Glutamatergic neuron (in vitro differentiated cells): ENCODE measurements at regions not wholly inside any gene's neighbourhood (a gene's known extent, or its start where the extent isn't known, plus 50 kb on each side); places are given as distances from the start of the nearest gene placed in this dataset.

Source experiments
- DNase-seq: peaks from one replicate; pipeline ENCODE4 v3.0.0; 2022
- H3K27ac Mint-ChIP-seq: one replicate; pipeline ENCODE4 v1.8.0; 2020; ENCODE audit warnings: mild to moderate bottlenecking, mixed read lengths, inconsistent platforms; ENCODE audit not compliant: unreplicated experiment
- H3K27me3 Mint-ChIP-seq: one replicate; pipeline ENCODE4 v1.8.0; 2020; ENCODE audit warnings: mild to moderate bottlenecking, moderate library complexity, mixed read lengths, inconsistent platforms; ENCODE audit not compliant: unreplicated experiment
- H3K36me3 Mint-ChIP-seq: one replicate; pipeline ENCODE4 v1.8.0; 2020; ENCODE audit warnings: mild to moderate bottlenecking, mixed read lengths, inconsistent platforms; ENCODE audit not compliant: unreplicated experiment
- H3K4me1 Mint-ChIP-seq: one replicate; pipeline ENCODE4 v1.8.0; 2020; ENCODE audit warnings: mild to moderate bottlenecking, low read depth, mixed read lengths, inconsistent platforms; ENCODE audit not compliant: unreplicated experiment
- H3K4me3 Mint-ChIP-seq: one replicate; pipeline ENCODE4 v1.8.0; 2020; ENCODE audit warnings: mild to moderate bottlenecking, mixed read lengths, inconsistent platforms; ENCODE audit not compliant: unreplicated experiment
- H3K9me3 Mint-ChIP-seq: one replicate; pipeline ENCODE4 v1.8.0; 2020; ENCODE audit warnings: mild to moderate bottlenecking, moderate library complexity, mixed read lengths, inconsistent platforms; ENCODE audit not compliant: unreplicated experiment
- TF ChIP-seq, protein P1 (sequence below): fragments of 200-600 bp; sonication (generic); IDR thresholded peaks from one replicate; pipeline ENCODE4 v1.5.0; 2021; ENCODE audit not compliant: partially characterized antibody, unreplicated experiment

DNA sequence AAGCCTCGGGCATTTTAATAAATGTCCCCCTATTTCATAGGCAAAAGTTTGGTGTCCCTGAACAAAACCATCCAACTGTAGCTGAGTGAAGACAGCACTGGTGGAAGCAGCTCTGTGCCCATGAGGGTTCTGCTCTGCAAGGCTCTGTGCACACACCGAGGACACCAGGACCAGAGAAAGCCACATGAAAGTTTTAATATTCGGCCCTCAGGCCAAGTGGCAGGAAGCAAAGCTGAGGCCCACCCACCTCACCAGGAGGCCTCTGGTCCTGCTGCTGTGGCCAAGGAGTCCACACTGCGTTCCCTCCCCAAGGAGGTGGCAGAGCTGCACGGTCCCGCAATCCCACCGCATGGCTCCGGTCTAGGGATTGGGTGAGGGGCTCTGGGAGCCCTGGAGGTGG is 62.6 kb upstream of the RPS6KA2 start:
- TF ChIP-seq, protein P1, sequence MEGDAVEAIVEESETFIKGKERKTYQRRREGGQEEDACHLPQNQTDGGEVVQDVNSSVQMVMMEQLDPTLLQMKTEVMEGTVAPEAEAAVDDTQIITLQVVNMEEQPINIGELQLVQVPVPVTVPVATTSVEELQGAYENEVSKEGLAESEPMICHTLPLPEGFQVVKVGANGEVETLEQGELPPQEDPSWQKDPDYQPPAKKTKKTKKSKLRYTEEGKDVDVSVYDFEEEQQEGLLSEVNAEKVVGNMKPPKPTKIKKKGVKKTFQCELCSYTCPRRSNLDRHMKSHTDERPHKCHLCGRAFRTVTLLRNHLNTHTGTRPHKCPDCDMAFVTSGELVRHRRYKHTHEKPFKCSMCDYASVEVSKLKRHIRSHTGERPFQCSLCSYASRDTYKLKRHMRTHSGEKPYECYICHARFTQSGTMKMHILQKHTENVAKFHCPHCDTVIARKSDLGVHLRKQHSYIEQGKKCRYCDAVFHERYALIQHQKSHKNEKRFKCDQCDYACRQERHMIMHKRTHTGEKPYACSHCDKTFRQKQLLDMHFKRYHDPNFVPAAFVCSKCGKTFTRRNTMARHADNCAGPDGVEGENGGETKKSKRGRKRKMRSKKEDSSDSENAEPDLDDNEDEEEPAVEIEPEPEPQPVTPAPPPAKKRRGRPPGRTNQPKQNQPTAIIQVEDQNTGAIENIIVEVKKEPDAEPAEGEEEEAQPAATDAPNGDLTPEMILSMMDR, result no peak
- peaks cover 5% of the 10 kb centered on the region for H3K9me3 Mint-ChIP-seq
- peaks cover 4% of the 10 kb centered on the region for H3K4me1 Mint-ChIP-seq
- no peak overlapping the region for H3K27ac Mint-ChIP-seq
- no peaks in the 10 kb centered on the region for H3K36me3 Mint-ChIP-seq
- DNase-seq, result no peak
- H3K4me3 Mint-ChIP-seq, result no peak overlapping the region
- H3K27me3 Mint-ChIP-seq, result peaks cover 8% of the 10 kb centered on the region

DNA sequence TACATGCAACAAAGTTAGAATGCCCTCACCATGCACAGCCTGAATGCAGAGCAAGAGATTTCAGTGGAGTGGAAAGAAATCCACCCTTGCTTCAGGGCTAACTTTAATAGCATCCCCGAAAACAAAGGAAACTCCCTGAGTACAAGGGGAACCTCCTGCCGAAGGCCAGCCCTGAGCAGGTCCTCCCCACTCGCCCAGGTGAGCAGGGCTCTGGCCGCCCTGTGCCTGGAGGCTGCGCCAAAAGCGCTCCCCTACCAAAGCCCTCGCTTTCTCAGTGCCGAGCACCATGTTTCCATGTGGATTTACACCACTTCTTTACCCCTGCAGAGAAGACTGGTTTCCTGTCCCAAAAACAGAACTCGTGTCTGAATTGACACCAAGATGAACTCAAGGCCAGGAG is 61.9 kb upstream of the RPS6KA2 start:
- peaks cover 4% of the 10 kb centered on the region for H3K4me1 Mint-ChIP-seq
- H3K4me3 Mint-ChIP-seq, result no peak overlapping the region
- H3K36me3 Mint-ChIP-seq, result no peaks in the 10 kb centered on the region
- no peak overlapping the region for H3K27ac Mint-ChIP-seq
- no peak for DNase-seq
- H3K9me3 Mint-ChIP-seq, result peaks cover 7% of the 10 kb centered on the region
- peaks cover 12% of the 10 kb centered on the region for H3K27me3 Mint-ChIP-seq
- TF ChIP-seq, protein P1, result no peak

DNA sequence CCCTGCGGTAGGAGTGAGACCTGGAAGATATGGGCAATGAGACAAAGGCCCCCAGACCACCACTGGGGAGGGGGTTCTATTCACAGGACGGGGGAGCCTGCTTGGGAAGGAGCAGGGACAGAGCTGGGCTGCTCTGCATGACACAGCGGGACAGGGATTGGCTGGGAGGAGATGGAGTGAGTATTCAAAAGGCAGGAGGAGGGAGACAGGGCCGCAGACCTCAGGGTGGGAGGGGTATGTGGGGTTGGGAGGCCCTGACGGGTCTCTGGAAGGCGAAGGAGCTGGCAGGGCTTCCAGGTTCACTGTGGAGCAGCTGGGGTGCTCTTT is 60.8 kb upstream of the RPS6KA2 start:
- TF ChIP-seq, protein P1, result no peak
- no peaks in the 10 kb centered on the region for H3K36me3 Mint-ChIP-seq
- H3K9me3 Mint-ChIP-seq, result peaks cover 7% of the 10 kb centered on the region
- no peak overlapping the region for H3K27ac Mint-ChIP-seq
- no peak for DNase-seq
- H3K4me3 Mint-ChIP-seq, result peak overlapping the region; percentile 38
- H3K27me3 Mint-ChIP-seq, result peaks cover 12% of the 10 kb centered on the region
- peaks cover 4% of the 10 kb centered on the region for H3K4me1 Mint-ChIP-seq

DNA sequence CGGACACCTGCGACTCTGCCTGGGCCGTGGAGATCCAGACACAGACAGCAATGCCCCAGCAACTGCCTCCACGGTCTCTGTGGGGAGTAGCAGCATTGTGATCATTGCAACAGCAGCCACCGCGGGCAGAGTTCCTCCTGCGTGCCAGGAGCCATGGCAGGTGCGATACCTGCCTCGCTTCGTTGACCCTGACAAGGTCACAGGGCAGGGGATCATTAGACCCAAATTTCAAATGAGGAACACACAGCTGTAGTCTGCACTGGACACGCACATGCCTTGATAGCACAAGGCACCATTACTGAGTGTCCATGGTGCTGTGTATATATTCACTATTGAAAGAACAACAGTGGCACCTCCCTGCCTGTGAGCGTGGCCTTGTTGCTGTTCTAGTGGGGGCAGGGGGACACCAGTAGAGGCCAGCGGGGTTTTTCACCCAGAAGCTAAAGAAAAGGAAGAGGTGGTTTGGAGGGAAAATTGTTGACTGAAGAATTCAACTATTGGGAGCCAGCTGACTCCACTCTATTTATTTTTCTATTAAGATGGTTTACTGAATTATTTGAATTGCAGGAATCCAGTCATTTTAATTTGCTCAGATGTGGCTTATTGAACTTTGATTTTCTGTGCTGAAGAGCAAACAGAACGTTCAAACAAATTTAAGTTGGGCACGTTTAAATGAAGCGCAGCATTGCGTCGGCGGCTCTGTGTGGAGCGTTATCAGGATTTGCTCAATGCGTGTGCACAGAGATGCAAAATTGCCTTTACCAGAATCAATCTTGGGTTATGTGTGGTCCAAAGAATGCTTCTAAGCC is 60.2 kb upstream of the RPS6KA2 start:
- TF ChIP-seq, protein P1, result no peak
- Mint-ChIP-seq H3K27ac (no peak overlapping the region), H3K4me1 (peaks cover 4% of the 10 kb centered on the region), H3K27me3 (peaks cover 12% of the 10 kb centered on the region), H3K9me3 (peaks cover 7% of the 10 kb centered on the region), H3K4me3 (peak overlapping the region; percentile 38), H3K36me3 (no peaks in the 10 kb centered on the region)
- no peak for DNase-seq

DNA sequence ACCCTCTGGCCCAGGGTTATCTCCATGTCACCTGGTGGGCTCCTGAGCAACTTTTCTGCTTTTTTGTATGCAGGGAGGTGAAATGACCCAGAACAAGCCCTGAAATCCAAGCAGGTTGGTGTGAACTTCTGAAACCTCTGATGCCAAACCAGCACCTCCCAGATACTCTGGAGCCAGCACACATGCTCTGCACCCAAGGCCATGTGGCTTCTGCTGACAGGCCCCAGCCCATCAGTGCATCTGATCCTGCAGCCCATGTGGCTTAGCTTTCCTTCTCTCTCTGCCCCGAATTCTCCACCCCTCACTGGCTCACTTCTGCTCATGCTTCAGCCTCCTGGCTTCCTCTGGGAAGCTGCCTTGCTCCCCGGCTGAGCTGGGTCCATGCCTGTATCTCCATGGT is 59.3 kb upstream of the RPS6KA2 start:
- peaks cover 12% of the 10 kb centered on the region for H3K27me3 Mint-ChIP-seq
- peaks cover 8% of the 10 kb centered on the region for H3K9me3 Mint-ChIP-seq
- DNase-seq, result no peak
- no peak overlapping the region for H3K27ac Mint-ChIP-seq
- TF ChIP-seq, protein P1, result no peak
- H3K4me3 Mint-ChIP-seq, result no peak overlapping the region
- H3K4me1 Mint-ChIP-seq, result peaks cover 4% of the 10 kb centered on the region
- no peaks in the 10 kb centered on the region for H3K36me3 Mint-ChIP-seq
